ENCODE measurements at regions not wholly inside any gene's neighbourhood (a gene's known extent, or its start where the extent isn't known, plus 50 kb on each side); places are given as distances from the start of the nearest gene placed in this dataset.

GRCh38 chr11:26088391-26088790 lies 243.5 kb upstream of the ANO3 start:
- DNase-seq = no peak

GRCh38 chr11:26090651-26091050 lies 241.3 kb upstream of the ANO3 start:
- Histone ChIP-seq H3K4me1 (ENCODE audit: control insufficient read depth in 1 of 2, insufficient read depth in 2 of 2, low read depth in 1 of 2, low read length in 1 of 2) (no peaks in the 10 kb centered on the region; a peak in 1 of 4 replicates), H3K4me2 (no peak overlapping the region), H3K27ac (ENCODE audit: low read depth in 2 of 2, low read length in 1 of 2) (no peak overlapping the region), H3K4me3 (ENCODE audit: low read depth in 2 of 2, low read length in 1 of 2) (no peak overlapping the region), H3K9me3 (no peaks in the 10 kb centered on the region), H4K20me1 (ENCODE audit: insufficient read depth) (no peaks in the 10 kb centered on the region), H3K36me3 (replicated peaks in 1 of 2; ENCODE audit: control insufficient read depth in 1 of 2, insufficient read depth in 2 of 2, low read length in 1 of 2) (no peaks in the 10 kb centered on the region), H3F3A (replicated peaks; ENCODE audit: insufficient read depth) (no peaks in the 10 kb centered on the region), H2AFZ (ENCODE audit: low read depth) (no peak overlapping the region), H3K9me2 (no peaks in the 10 kb centered on the region), H3K27me3 (ENCODE audit: insufficient read depth) (no peaks in the 10 kb centered on the region), H3K79me2 (ENCODE audit: insufficient read depth) (no peaks in the 10 kb centered on the region), H3K9ac (no peak overlapping the region)
- POLR2A ChIA-PET = no interaction called here
- no peak for DNase-seq
- 89% methylated on average over 3 of the region's 3 CpGs for WGBS (ENCODE audit: low lambda C conversion rate)
- CTCF ChIA-PET = interaction anchor here (1.3 kb wide), 1 partner anchor 13 kb away, joined by 3 read pairs; no protein-coding TSS in a partner anchor
- TF ChIP-seq JUND (IDR thresholded peaks at IDR 0.05) (no peak), RAD21 (IDR thresholded peaks at IDR 0.05; ENCODE audit: low read length) (no peak), SIN3A (IDR thresholded peaks at IDR 0.05; ENCODE audit: borderline replicate concordance, low read depth, low read length) (no peak), TCF12 (IDR thresholded peaks at IDR 0.05) (no peak), FOXM1 (IDR thresholded peaks at IDR 0.05; ENCODE audit: low read depth) (no peak), EZH2phosphoT487 (IDR thresholded peaks at IDR 0.05; ENCODE audit: borderline replicate concordance, low read depth) (no peak), YY1 (IDR thresholded peaks at IDR 0.05; ENCODE audit: low read depth) (no peak), EP300 (IDR thresholded peaks at IDR 0.05; ENCODE audit: borderline replicate concordance in 1 of 2, low read depth in 1 of 2, low read length in 1 of 2) (no peak), REST (IDR thresholded peaks at IDR 0.05; ENCODE audit: low read depth, low read length) (no peak), RXRA (IDR thresholded peaks at IDR 0.05; ENCODE audit: borderline replicate concordance, low read depth) (no peak), FOSL2 (IDR thresholded peaks at IDR 0.05; ENCODE audit: borderline replicate concordance, low read depth) (no peak), GABPA (IDR thresholded peaks at IDR 0.05; ENCODE audit: low read depth) (no peak), FOXJ3 (CRISPR knock-in tag; IDR thresholded peaks at IDR 0.05) (no peak), TEAD4 (IDR thresholded peaks at IDR 0.05; ENCODE audit: borderline replicate concordance, insufficient read depth) (no peak)

More at GRCh38 chr11:26088391-26088790, 243.5 kb upstream of the ANO3 start:
- H4K20me1 ChIP-seq (ENCODE audit: insufficient read depth) = no peaks in the 10 kb centered on the region
- H3K4me1 ChIP-seq (ENCODE audit: control insufficient read depth in 1 of 2, insufficient read depth in 2 of 2, low read depth in 1 of 2, low read length in 1 of 2) = no peaks in the 10 kb centered on the region; a peak in 1 of 4 replicates
- peak overlapping the region; percentile 29; the same call in 1 of the 2 replicates for H2AFZ ChIP-seq (ENCODE audit: low read depth)
- TF ChIP-seq TCF12 (IDR thresholded peaks at IDR 0.05) (peak; percentile 57), TEAD4 (IDR thresholded peaks at IDR 0.05; ENCODE audit: borderline replicate concordance, insufficient read depth) (no peak), USF1 (IDR thresholded peaks at IDR 0.05; ENCODE audit: borderline replicate concordance, low read depth) (no peak), JUND (IDR thresholded peaks at IDR 0.05) (peak; percentile 24), NFIC (IDR thresholded peaks at IDR 0.05; ENCODE audit: borderline replicate concordance) (no peak), FOXM1 (IDR thresholded peaks at IDR 0.05; ENCODE audit: low read depth) (0 out of 2 replicates have a peak, but pooled peaks have one; percentile 49), EZH2phosphoT487 (IDR thresholded peaks at IDR 0.05; ENCODE audit: borderline replicate concordance, low read depth) (no peak), MEF2A (IDR thresholded peaks at IDR 0.05; ENCODE audit: borderline replicate concordance, low read depth) (no peak), ELF1 (IDR thresholded peaks at IDR 0.05) (no peak), POLR2AphosphoS5 (IDR thresholded peaks at IDR 0.05; ENCODE audit: low read depth, low read length) (no peak), NRF1 (IDR thresholded peaks at IDR 0.05; ENCODE audit: low read depth, low read length) (no peak), TAF1 (IDR thresholded peaks at IDR 0.05; ENCODE audit: borderline replicate concordance, low read depth, low read length) (no peak), PBX3 (IDR thresholded peaks at IDR 0.05) (peak; percentile 48), EP300 (IDR thresholded peaks at IDR 0.05; ENCODE audit: borderline replicate concordance in 1 of 2, low read depth in 1 of 2, low read length in 1 of 2) (peak; percentile 29 to 38; a peak in 2 of 4 replicates), CHD2 (IDR thresholded peaks at IDR 0.05; ENCODE audit: low read length, partially characterized antibody) (no peak), RFX5 (IDR thresholded peaks at IDR 0.05; ENCODE audit: low read length) (no peak)
- H3K36me3 ChIP-seq (replicated peaks in 1 of 2; ENCODE audit: control insufficient read depth in 1 of 2, insufficient read depth in 2 of 2, low read length in 1 of 2) = no peaks in the 10 kb centered on the region
- H3K27me3 ChIP-seq (ENCODE audit: insufficient read depth) = no peaks in the 10 kb centered on the region
- no peaks in the 10 kb centered on the region for H3K9me2 ChIP-seq
- ChIA-PET POLR2A (no interaction called here), CTCF (no interaction called here)
- H3K4me3 ChIP-seq (ENCODE audit: low read depth in 2 of 2, low read length in 1 of 2) = no peak overlapping the region
- H3K4me2 ChIP-seq = no peak overlapping the region
- H3K79me2 ChIP-seq (ENCODE audit: insufficient read depth) = no peaks in the 10 kb centered on the region
- peak overlapping the region in 1 of 2 experiments; percentile 73; a peak in 2 of 4 replicates for H3K27ac ChIP-seq (ENCODE audit: low read depth in 2 of 2, low read length in 1 of 2)
- no peaks in the 10 kb centered on the region for H3K9me3 ChIP-seq
- no peaks in the 10 kb centered on the region for H3F3A ChIP-seq (replicated peaks; ENCODE audit: insufficient read depth)
- H3K9ac ChIP-seq = no peak overlapping the region
- WGBS (ENCODE audit: low lambda C conversion rate) = 13% methylated on average over 1 of the region's 1 CpG

Data from SK-N-SH (cell line).